ENCODE measurements at regions not wholly inside any gene's neighbourhood (a gene's known extent, or its start where the extent isn't known, plus 50 kb on each side); places are given as distances from the start of the nearest gene placed in this dataset.

- TF ChIP-seq, protein P1, sequence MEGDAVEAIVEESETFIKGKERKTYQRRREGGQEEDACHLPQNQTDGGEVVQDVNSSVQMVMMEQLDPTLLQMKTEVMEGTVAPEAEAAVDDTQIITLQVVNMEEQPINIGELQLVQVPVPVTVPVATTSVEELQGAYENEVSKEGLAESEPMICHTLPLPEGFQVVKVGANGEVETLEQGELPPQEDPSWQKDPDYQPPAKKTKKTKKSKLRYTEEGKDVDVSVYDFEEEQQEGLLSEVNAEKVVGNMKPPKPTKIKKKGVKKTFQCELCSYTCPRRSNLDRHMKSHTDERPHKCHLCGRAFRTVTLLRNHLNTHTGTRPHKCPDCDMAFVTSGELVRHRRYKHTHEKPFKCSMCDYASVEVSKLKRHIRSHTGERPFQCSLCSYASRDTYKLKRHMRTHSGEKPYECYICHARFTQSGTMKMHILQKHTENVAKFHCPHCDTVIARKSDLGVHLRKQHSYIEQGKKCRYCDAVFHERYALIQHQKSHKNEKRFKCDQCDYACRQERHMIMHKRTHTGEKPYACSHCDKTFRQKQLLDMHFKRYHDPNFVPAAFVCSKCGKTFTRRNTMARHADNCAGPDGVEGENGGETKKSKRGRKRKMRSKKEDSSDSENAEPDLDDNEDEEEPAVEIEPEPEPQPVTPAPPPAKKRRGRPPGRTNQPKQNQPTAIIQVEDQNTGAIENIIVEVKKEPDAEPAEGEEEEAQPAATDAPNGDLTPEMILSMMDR (IDR thresholded peaks at IDR 0.05; ENCODE audit: insufficient read depth, low read length), result no peak
- no peak overlapping the region for H3K4me3 ChIP-seq (ENCODE audit: low read depth, low read length)
- DNase-seq (ENCODE audit: low read depth), result no peak
These were observed 346.6 kb upstream of the NCAM1 start for GRCh38 chr11:112614605-112615004.

DNA sequence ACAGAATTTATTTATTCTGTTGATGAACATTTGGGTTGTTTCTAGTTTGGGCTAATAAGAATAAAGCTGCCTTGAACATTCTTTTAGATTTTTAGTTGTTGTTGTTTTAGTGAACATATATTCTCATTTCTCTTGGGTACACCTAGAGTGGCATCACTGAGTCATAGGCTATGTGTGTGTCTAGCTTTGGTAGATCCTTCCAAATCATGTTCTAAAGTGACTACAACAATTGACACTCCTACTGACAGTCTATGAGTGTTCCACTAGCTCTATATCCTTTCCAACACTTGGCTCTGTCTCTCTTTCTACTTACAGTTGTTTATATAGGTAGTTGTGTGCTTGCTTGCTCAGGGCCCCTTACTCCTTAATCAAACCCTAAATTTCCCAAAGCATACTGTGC is 346.0 kb upstream of the NCAM1 start:
- TF ChIP-seq, protein P1 (IDR thresholded peaks at IDR 0.05; ENCODE audit: insufficient read depth, low read length), result no peak
- no peak overlapping the region for H3K4me3 ChIP-seq (ENCODE audit: low read depth, low read length)
- DNase-seq (ENCODE audit: low read depth), result no peak

- no peak overlapping the region for H3K4me3 ChIP-seq (ENCODE audit: low read depth, low read length)
- TF ChIP-seq, protein P1 (IDR thresholded peaks at IDR 0.05; ENCODE audit: insufficient read depth, low read length), result no peak
These were observed 345.3 kb upstream of the NCAM1 start for GRCh38 chr11:112615891-112616290.

DNA sequence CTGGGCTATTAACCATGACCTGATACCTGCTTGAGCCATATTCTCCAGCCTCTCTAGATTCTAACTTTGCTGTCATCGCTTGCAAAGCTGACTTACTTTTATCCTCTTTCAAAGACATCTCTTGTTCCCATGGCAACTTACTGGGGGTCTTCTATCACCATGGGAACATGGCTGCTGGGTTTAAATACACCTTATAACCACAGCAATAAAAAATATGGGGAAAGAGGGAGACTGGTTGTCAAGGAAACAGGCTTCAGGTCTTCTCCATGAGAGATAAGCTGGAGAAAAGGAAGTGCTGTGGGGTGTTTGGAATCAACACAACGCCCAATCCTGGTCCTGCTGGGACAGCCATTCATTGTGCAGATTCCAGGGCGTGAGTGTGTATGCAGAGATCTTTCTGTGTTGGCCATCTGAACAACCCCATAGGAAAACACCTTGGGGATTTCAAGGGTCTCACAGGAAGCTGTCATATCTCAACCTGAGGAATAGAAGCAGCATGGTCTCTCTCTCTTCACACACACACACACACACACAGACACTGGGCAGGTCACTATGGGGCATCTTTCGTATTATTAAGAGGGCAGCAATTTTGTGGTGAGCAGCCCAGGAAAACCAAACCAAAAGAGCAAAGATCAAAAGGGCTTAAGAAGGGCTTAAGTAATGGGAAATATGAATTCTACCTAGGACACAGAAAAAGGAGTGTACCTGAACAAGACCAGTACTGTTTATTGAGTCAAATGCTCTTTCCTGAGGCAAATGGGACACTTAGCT is 344.7 kb upstream of the NCAM1 start:
- no peak for DNase-seq (ENCODE audit: low read depth)
- H3K4me3 ChIP-seq (ENCODE audit: low read depth, low read length), result no peak overlapping the region
- TF ChIP-seq, protein P1 (IDR thresholded peaks at IDR 0.05; ENCODE audit: insufficient read depth, low read length), result no peak

More at GRCh38 chr11:112615891-112616290, 345.3 kb upstream of the NCAM1 start:
- no peak for DNase-seq (ENCODE audit: low read depth)

- no peak overlapping the region for H3K4me3 ChIP-seq (ENCODE audit: low read depth, low read length)
- no peak for DNase-seq (ENCODE audit: low read depth)
These were observed 344.2 kb upstream of the NCAM1 start for GRCh38 chr11:112617098-112617425.

GRCh38 chr11:112617977-112618826 is 343.0 kb upstream of the NCAM1 start:
- TF ChIP-seq, protein P1 (IDR thresholded peaks at IDR 0.05; ENCODE audit: insufficient read depth, low read length), result no peak
- no peak for DNase-seq (ENCODE audit: low read depth)
- H3K4me3 ChIP-seq (ENCODE audit: low read depth, low read length), result no peak overlapping the region

More at GRCh38 chr11:112617098-112617425, 344.2 kb upstream of the NCAM1 start:
- TF ChIP-seq, protein P1 (IDR thresholded peaks at IDR 0.05; ENCODE audit: insufficient read depth, low read length), result no peak
